GM20000 (cell line): ENCODE measurements at regions not wholly inside any gene's neighbourhood (a gene's known extent, or its start where the extent isn't known, plus 50 kb on each side); places are given as distances from the start of the nearest gene placed in this dataset.
"Not testable (repeated sequence)": the region's sequence is repeated elsewhere in the genome, so short reads cannot be mapped to it uniquely, and the experiment has no call there.

Experiments used
- DNase-seq: peaks from one replicate; pipeline ENCODE4 v3.0.0; 2012; ENCODE audit warnings: low spot score
- TF ChIP-seq, protein P1 (sequence below): IDR thresholded peaks from 2 replicates; pipeline ENCODE4 v1.5.1; 2012; ENCODE audit warnings: mild to moderate bottlenecking, control low read depth; ENCODE audit errors: extremely low read depth, missing control alignments

DNA sequence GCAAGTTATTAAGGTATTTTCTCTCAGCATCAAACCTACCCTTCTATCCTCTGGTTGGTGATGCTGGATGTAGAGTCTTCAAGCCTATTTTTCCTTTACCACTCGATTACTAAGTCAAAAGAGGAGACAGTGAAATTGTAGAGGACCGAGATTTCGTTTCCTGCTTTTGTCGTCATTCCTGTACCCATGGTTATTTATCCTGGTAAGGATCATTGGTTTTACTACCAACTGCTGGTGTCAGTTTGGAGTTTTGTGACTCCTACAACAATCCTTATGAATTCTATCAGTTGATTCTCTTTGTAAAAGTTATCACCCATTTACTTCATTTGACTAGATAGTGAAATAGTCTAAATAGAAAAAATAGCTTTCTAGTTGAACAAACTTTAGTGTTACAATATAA is 2028.2 kb upstream of the ACO1 start:
- TF ChIP-seq, protein P1, sequence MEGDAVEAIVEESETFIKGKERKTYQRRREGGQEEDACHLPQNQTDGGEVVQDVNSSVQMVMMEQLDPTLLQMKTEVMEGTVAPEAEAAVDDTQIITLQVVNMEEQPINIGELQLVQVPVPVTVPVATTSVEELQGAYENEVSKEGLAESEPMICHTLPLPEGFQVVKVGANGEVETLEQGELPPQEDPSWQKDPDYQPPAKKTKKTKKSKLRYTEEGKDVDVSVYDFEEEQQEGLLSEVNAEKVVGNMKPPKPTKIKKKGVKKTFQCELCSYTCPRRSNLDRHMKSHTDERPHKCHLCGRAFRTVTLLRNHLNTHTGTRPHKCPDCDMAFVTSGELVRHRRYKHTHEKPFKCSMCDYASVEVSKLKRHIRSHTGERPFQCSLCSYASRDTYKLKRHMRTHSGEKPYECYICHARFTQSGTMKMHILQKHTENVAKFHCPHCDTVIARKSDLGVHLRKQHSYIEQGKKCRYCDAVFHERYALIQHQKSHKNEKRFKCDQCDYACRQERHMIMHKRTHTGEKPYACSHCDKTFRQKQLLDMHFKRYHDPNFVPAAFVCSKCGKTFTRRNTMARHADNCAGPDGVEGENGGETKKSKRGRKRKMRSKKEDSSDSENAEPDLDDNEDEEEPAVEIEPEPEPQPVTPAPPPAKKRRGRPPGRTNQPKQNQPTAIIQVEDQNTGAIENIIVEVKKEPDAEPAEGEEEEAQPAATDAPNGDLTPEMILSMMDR, result no peak
- DNase-seq, result no peak

DNA sequence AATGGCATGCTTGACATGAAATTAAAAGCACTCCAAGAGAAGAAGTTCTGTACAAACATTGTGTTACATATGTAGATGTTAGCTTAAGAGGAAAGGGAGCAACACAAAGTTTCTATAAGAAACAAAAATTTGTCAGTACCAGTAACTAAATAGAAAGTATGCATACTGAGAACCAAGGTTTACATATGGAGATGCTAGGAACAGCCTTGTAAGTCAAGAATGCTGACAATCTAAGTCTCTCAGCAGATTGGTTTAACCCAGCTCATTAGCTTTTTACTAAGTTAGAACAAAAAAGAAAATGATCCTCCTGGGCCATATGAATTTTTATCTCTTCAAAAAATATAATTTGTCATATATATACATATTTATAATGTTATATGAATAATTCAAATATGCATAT is 2022.1 kb upstream of the ACO1 start:
- TF ChIP-seq, protein P1, result no peak

DNA sequence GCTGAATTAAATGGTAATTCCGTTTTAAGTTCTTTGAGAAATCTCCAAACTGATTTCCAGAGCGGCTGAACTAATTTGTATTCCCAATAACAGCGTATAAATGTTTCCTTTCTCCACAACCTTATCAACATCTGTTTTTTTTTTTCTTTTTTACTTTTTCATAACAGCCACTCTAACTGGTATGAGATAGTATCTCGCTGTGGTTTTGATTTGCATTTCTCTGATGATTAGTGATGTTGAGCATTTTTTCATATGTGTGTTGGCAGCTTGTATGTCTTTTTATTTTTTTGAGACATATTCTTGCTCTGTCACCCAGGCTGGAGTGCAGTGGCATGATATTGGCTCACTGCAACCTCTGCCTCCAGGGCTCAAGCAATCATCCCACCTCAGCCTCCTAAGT is 2018.3 kb upstream of the ACO1 start:
- not testable (repeated sequence) for DNase-seq

More for the DNA sequence above, 2022.1 kb upstream of the ACO1 start:
- DNase-seq, result no peak

DNA sequence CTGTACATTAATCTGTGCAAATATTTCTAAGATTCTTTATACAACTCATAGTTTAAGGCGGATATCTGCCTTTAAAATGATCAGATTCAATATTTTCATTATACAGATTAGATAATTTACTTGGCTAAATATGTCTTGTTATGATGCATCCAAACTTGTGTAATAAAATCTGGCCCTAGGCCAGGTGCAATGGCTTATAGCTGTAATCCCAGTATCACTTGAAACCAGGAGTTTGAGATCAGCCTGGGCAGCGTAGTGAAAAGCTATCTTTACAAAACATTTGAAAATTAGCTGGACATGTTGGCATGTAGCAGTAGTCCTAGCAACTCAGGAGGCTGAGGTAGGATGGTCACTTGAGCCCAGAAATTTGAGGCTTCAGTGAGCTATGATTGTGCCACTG is 2002.2 kb upstream of the ACO1 start:
- TF ChIP-seq, protein P1, result no peak
- DNase-seq, result no peak

DNA sequence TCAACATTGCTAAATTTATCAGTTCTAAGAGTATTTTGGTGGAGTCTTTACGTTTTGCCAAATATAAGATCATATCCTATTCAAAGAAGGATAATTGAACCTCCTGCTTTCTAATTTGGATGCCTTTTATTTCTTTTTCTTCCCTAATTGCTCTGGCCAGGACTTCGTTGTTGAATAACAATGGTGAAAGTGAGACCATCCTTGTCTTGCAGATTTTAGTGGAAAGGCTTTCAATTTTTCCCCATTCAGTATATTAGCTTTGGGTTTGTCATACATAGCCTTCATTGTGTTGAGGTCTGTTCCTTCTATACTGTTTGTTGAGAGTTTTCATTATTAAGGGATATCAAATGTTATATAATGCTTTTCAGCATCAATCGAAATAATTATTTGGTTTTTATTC is 1974.2 kb upstream of the ACO1 start:
- no peak for DNase-seq
- TF ChIP-seq, protein P1, result no peak

DNA sequence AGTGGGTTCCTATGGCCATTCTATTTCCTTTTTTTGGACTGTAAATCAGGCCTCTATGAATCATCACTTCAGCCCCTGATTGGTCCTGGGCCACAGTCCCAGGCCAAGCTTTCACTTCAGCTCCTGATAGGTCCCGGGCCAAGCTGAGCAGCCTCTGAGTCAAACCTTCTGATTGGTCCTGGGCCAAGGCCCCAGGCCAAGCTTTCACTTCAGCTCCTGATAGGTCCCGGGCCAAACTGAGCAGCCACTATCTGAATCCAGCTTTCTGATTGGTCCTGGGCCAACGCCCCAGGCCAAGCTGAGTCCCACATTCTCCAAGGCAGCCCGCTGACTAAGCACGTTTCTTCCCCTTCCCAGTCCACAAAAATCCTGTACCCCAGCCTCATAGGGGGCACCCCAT is 1972.9 kb upstream of the ACO1 start:
- no peak for DNase-seq
- TF ChIP-seq, protein P1, result no peak

DNA sequence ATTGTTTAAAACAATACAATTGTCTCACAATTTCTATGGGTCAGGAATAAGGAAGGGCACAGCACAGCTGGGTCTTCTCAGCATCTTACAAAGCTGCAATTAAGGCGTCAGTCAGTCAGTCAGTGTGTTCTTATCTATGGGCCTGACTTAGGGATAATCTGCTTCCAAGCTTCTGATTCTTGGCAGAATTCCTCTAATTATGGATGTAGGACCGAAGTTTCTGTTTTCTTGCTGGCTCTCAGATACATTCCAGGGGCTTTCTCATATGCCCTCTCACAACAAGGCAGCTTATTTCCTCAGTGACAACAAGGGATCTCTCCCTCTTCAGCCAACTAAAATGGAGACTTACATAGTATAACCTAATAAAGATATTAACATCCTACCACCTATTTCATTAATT is 1925.3 kb upstream of the ACO1 start:
- TF ChIP-seq, protein P1, result no peak
- no peak for DNase-seq

DNA sequence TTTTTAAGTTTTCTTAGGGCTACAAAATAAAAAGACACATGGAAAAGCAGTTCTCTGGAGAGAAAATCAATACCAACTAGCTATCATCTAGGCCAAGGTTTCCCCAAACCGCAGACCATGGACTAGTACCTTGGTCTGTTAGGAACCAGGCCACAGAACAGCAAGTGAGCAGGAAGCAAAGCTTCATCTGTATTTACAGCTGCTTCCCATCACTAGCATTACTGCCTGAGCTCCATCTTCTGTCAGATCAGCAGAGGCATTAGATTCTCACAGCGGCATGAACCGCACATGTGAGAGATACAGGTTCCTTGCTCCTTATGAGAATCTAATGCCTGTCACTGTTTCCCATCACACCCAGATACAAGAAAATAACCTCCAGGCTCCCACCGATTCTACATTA is 1907.6 kb upstream of the ACO1 start:
- TF ChIP-seq, protein P1, result no peak
- DNase-seq, result no peak
